Activated T-cell treated with anti-CD3 and anti-CD28 coated beads, Interleukin-2, amount 50 U/mL, for 24 hours (primary cell): ENCODE measurements at regions not wholly inside any gene's neighbourhood (a gene's known extent, or its start where the extent isn't known, plus 50 kb on each side); places are given as distances from the start of the nearest gene placed in this dataset.
A peak's percentile ranks its signal among the peaks of the same experiment; 100 is the strongest.
"Not testable (repeated sequence)": the region's sequence is repeated elsewhere in the genome, so short reads cannot be mapped to it uniquely, and the experiment has no call there.

Source experiments
- DNase-seq: peaks from one replicate; pipeline ENCODE4 v3.0.0-alpha.2; 2020
- H3K27ac Mint-ChIP-seq: 2 replicates; pipeline ENCODE4 v1.8.0; 2020; ENCODE audit warnings: mild to moderate bottlenecking, mixed read lengths
- H3K27me3 Mint-ChIP-seq: 2 replicates; pipeline ENCODE4 v1.8.0; 2020; ENCODE audit warnings: mixed read lengths
- H3K36me3 Mint-ChIP-seq: 2 replicates; pipeline ENCODE4 v1.8.0; 2020; ENCODE audit warnings: low read depth, mixed read lengths
- H3K4me1 Mint-ChIP-seq: 2 replicates; pipeline ENCODE4 v1.8.0; 2020; ENCODE audit warnings: low read depth, mixed read lengths
- H3K4me3 Mint-ChIP-seq: 2 replicates; pipeline ENCODE4 v1.8.0; 2020; ENCODE audit warnings: mild to moderate bottlenecking, moderate library complexity, mixed read lengths
- H3K9me3 Mint-ChIP-seq: 2 replicates; pipeline ENCODE4 v1.8.0; 2020; ENCODE audit warnings: mixed read lengths

DNA sequence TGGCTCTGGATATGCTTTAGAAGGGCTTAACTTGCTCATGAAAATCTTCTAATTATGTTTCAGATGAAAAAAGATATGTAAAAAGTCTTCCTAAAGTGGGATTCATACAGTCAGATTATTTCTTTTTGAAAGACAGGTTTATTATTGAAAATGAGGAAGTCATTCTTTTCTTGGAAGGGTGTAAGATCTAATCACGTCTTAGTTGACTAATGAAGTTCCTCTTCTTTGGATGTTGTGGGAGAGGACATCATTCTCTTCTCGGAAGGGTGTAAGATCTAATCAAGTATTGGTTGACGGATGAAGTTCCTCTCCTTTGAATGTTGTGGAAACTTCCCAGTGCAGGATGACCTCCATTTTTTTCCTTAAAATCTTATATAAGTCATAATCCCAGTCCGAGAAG is 74.9 kb downstream of the ALG10 start:
- Mint-ChIP-seq H3K27ac (no peak overlapping the region), H3K4me3 (no peak overlapping the region), H3K4me1 (no peaks in the 10 kb centered on the region), H3K27me3 (peaks cover 10% of the 10 kb centered on the region), H3K36me3 (no peaks in the 10 kb centered on the region), H3K9me3 (no peaks in the 10 kb centered on the region)
- DNase-seq, result no peak

DNA sequence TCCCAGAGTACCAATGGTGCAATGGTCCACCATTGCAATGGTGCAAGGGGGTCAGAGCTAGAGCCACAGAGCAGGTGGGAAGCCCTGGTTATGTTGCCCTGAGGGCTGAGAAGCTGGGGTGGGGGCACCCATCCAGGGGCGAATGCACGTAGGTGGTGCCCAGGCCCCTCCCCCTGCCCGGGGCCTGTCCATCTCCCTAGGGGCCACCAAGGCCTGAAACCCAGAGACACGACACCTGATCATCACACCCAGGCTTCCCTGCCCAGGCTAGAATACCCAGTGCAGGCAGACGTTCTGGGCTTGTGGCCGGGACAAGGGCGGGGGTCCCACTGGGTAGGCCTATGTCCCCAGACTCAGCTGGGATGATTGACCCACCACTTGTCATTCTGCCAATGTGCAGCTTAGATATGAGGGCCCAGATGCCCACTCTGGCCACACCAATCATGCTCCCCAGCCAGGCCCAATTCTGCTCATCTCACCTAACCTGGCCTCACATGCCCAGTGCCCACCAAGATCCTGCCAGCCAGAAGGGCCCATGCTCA is 83.2 kb downstream of the ALG10 start:
- DNase-seq, result no peak
- no peak overlapping the region for H3K4me3 Mint-ChIP-seq
- H3K36me3 Mint-ChIP-seq, result no peaks in the 10 kb centered on the region
- H3K27ac Mint-ChIP-seq, result no peak overlapping the region
- peaks cover 43% of the 10 kb centered on the region for H3K27me3 Mint-ChIP-seq
- no peaks in the 10 kb centered on the region for H3K9me3 Mint-ChIP-seq
- H3K4me1 Mint-ChIP-seq, result no peaks in the 10 kb centered on the region

DNA sequence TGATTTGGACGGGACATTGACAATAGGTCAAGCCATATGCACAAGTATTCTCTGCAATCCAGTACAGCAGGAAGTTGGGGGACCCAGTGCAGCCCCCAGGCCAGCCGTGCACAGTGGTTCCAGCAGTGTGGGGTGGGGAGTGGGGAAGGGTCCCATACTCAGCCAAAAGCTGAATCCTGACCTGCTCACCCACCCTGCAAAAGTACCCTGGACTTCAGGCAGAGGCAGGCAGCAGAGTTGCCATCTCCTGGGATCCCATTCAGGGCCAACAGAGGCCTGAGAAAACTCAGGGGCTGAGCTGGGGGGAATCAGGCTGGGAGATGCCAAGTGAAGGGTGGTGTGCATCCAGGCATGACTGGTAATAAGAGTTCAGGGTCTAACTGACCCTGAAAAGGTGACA is 83.9 kb downstream of the ALG10 start:
- DNase-seq, result no peak
- Mint-ChIP-seq H3K4me3 (no peak overlapping the region), H3K27ac (no peak overlapping the region), H3K4me1 (no peaks in the 10 kb centered on the region), H3K27me3 (peaks cover 41% of the 10 kb centered on the region), H3K9me3 (no peaks in the 10 kb centered on the region), H3K36me3 (no peaks in the 10 kb centered on the region)

DNA sequence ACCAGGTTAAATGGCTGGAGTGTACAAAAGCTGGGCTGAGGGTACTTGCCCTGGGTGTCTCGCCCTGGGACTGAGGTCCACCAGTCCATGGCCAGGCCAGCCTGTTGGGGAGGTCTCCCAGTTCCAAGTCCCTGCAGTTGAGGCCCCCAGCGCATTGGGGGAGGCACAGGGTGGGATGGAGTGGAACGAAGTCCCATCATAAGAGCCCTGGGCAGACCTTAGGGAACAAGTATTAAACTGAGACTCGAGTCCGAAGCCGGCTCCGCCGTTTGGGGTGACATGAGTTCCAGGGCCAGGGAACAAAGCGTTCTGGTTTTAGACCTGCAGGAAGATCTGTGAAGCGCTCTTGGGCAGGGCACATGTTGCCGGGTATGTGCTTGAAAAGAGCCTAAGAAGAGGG is 84.7 kb downstream of the ALG10 start:
- H3K4me3 Mint-ChIP-seq, result no peak overlapping the region
- H3K9me3 Mint-ChIP-seq, result no peaks in the 10 kb centered on the region
- H3K4me1 Mint-ChIP-seq, result no peaks in the 10 kb centered on the region
- no peak for DNase-seq
- H3K27ac Mint-ChIP-seq, result no peak overlapping the region
- H3K27me3 Mint-ChIP-seq, result peaks cover 41% of the 10 kb centered on the region
- H3K36me3 Mint-ChIP-seq, result no peaks in the 10 kb centered on the region

- H3K4me3 Mint-ChIP-seq, result no peak overlapping the region
- no peaks in the 10 kb centered on the region for H3K36me3 Mint-ChIP-seq
- no peak overlapping the region for H3K27ac Mint-ChIP-seq
- no peaks in the 10 kb centered on the region for H3K9me3 Mint-ChIP-seq
- H3K27me3 Mint-ChIP-seq, result peaks cover 34% of the 10 kb centered on the region
- H3K4me1 Mint-ChIP-seq, result no peaks in the 10 kb centered on the region
- no peak for DNase-seq
Measured at GRCh38 chr12:34107781-34108404, 85.6 kb downstream of the ALG10 start.

- Mint-ChIP-seq H3K4me1 (no peaks in the 10 kb centered on the region), H3K27ac (no peak overlapping the region), H3K27me3 (peaks cover 33% of the 10 kb centered on the region), H3K9me3 (no peaks in the 10 kb centered on the region), H3K4me3 (no peak overlapping the region), H3K36me3 (no peaks in the 10 kb centered on the region)
- no peak for DNase-seq
Measured at GRCh38 chr12:34108405-34108803, 86.1 kb downstream of the ALG10 start.

DNA sequence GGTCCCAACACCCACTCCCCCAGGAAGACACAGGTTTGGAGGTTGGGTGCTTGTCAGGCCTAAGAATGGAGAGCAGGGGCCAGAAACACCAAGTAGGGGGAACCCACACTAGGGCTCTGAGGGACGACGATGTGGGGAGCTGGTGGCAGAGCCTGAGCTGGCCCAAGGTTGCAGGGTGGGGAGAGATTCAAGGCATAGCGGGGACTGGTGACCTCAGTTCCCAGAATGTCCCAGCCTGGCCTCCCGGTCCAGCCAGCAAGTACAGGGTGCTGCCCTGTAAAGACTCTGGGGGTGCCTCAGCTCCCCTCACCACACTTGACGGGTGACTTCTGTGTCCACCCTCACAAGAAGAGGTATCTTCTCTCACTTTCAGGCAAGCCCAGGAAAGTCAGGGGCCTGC is 86.7 kb downstream of the ALG10 start:
- no peak overlapping the region for H3K4me3 Mint-ChIP-seq
- H3K27ac Mint-ChIP-seq, result no peak overlapping the region
- no peaks in the 10 kb centered on the region for H3K36me3 Mint-ChIP-seq
- no peaks in the 10 kb centered on the region for H3K9me3 Mint-ChIP-seq
- no peak for DNase-seq
- H3K27me3 Mint-ChIP-seq, result peaks cover 33% of the 10 kb centered on the region
- no peaks in the 10 kb centered on the region for H3K4me1 Mint-ChIP-seq

GRCh38 chr12:34109390-34109789 is 87.1 kb downstream of the ALG10 start:
- no peak for DNase-seq
- H3K9me3 Mint-ChIP-seq, result no peaks in the 10 kb centered on the region
- H3K27me3 Mint-ChIP-seq, result peaks cover 33% of the 10 kb centered on the region
- H3K4me1 Mint-ChIP-seq, result no peaks in the 10 kb centered on the region
- H3K36me3 Mint-ChIP-seq, result no peaks in the 10 kb centered on the region
- no peak overlapping the region for H3K27ac Mint-ChIP-seq
- H3K4me3 Mint-ChIP-seq, result no peak overlapping the region

DNA sequence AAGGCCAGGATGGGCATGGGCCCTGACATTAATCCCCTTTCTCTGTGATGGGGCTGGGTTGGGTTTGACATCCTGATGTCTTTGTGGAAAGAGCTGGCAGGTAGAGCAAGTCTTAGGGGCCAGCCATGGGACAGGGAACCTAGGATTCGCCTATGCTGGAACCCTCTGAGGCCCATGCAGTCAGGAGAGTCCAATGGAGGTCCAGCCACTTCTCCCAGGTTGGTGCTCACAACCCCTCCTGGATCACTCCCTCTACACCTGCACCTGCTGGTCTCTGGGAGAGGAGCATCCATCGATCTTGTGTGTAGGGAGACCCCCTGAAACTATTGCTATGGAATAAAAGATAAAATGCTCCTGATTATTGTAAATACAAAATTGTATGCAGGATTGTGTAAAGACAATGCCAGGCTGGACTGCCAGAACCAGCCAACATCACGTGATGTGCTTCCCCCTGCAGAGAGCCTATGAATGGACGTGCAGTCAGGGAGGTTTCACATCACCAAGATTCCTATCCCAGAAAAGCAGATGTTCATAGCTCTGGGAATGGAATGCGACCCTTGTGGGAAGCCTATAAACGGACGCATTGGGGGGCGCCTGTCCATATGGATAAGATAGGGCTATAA is 87.7 kb downstream of the ALG10 start:
- H3K36me3 Mint-ChIP-seq, result not testable (repeated sequence)

DNA sequence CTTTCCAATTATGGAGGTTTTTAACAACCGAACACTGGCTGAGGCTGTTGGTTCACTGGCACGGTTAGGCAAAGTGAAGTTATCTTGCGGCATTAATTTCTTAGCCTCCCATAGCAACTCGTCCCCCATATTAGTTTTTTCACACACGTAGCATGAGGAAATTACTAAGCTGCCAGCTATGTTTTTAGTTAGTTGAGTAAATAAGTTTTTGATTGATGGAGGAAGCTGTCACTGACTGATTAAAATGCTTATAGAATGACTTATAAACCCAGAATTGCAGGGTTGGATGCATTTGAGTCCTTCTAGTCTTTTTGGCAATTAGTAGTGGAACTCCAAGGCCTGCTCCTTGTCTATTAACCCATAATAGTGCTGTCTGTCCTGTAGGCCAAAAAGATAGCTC is 97.1 kb downstream of the ALG10 start:
- no peak for DNase-seq
- no peaks in the 10 kb centered on the region for H3K4me1 Mint-ChIP-seq
- no peaks in the 10 kb centered on the region for H3K36me3 Mint-ChIP-seq
- H3K4me3 Mint-ChIP-seq, result no peak overlapping the region
- H3K9me3 Mint-ChIP-seq, result no peaks in the 10 kb centered on the region
- no peaks in the 10 kb centered on the region for H3K27me3 Mint-ChIP-seq
- H3K27ac Mint-ChIP-seq, result no peak overlapping the region

More for the DNA sequence above, 87.7 kb downstream of the ALG10 start:
- peaks cover 33% of the 10 kb centered on the region for H3K27me3 Mint-ChIP-seq
- H3K4me3 Mint-ChIP-seq, H3K27ac Mint-ChIP-seq, H3K4me1 Mint-ChIP-seq, DNase-seq, H3K9me3 Mint-ChIP-seq: not testable (repeated sequence)

DNA sequence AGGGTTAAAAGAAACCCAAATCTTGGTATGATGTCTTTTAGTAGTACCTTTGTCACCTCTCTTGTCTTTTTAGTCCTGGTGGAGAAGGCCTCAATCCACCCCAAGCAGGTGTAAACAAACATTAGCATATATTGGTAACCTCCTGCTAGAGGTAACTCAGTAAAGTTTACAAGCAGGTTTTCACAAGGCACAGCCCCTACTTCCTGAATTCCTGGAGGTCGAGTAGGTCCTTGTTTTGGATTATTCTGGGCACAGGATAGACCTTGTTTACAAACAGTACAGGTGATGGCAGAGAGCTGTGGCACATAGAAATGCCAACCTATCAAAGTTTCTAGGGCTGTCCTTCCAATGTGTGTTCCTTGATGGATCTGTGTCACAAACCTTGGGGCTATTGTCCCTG is 99.1 kb downstream of the ALG10 start:
- no peaks in the 10 kb centered on the region for H3K9me3 Mint-ChIP-seq
- DNase-seq, result no peak
- no peak overlapping the region for H3K4me3 Mint-ChIP-seq
- H3K36me3 Mint-ChIP-seq, result no peaks in the 10 kb centered on the region
- no peaks in the 10 kb centered on the region for H3K27me3 Mint-ChIP-seq
- peaks cover 9% of the 10 kb centered on the region for H3K4me1 Mint-ChIP-seq
- no peak overlapping the region for H3K27ac Mint-ChIP-seq

- H3K4me3 Mint-ChIP-seq, H3K9me3 Mint-ChIP-seq, H3K36me3 Mint-ChIP-seq, H3K27me3 Mint-ChIP-seq, H3K27ac Mint-ChIP-seq: not testable (repeated sequence)
- peak; percentile 47 for DNase-seq
- peaks cover 13% of the 10 kb centered on the region for H3K4me1 Mint-ChIP-seq
Measured at GRCh38 chr12:34123092-34123491, 100.8 kb downstream of the ALG10 start.

- H3K4me3 Mint-ChIP-seq, result no peak overlapping the region
- H3K4me1 Mint-ChIP-seq, result peaks cover 13% of the 10 kb centered on the region
- H3K36me3 Mint-ChIP-seq, result no peaks in the 10 kb centered on the region
- DNase-seq, result no peak
- no peak overlapping the region for H3K27ac Mint-ChIP-seq
- H3K9me3 Mint-ChIP-seq, result no peaks in the 10 kb centered on the region
- peaks cover 10% of the 10 kb centered on the region for H3K27me3 Mint-ChIP-seq
Measured at GRCh38 chr12:34124608-34125007, 102.3 kb downstream of the ALG10 start.

GRCh38 chr12:34126239-34126641 is 103.9 kb downstream of the ALG10 start:
- Mint-ChIP-seq H3K9me3 (no peaks in the 10 kb centered on the region), H3K27me3 (peaks cover 15% of the 10 kb centered on the region), H3K27ac (peak overlapping the region; percentile 16), H3K4me1 (peaks cover 13% of the 10 kb centered on the region), H3K36me3 (no peaks in the 10 kb centered on the region), H3K4me3 (peak overlapping the region; percentile 32)
- no peak for DNase-seq

GRCh38 chr12:34126805-34127204 is 104.5 kb downstream of the ALG10 start:
- Mint-ChIP-seq H3K9me3 (no peaks in the 10 kb centered on the region), H3K27ac (no peak overlapping the region), H3K4me3 (no peak overlapping the region), H3K4me1 (peaks cover 13% of the 10 kb centered on the region), H3K27me3 (peaks cover 15% of the 10 kb centered on the region), H3K36me3 (no peaks in the 10 kb centered on the region)
- DNase-seq, result no peak
